GM18517 (cell line): ENCODE measurements at regions not wholly inside any gene's neighbourhood (a gene's known extent, or its start where the extent isn't known, plus 50 kb on each side); places are given as distances from the start of the nearest gene placed in this dataset.

Source experiments
- ATAC-seq: cut with Tn5 transposase; IDR thresholded peaks from one replicate; pipeline ENCODE4 v1.9.1; 2021; ENCODE audit warnings: mild to moderate bottlenecking, moderate library complexity; ENCODE audit not compliant: unreplicated experiment

DNA sequence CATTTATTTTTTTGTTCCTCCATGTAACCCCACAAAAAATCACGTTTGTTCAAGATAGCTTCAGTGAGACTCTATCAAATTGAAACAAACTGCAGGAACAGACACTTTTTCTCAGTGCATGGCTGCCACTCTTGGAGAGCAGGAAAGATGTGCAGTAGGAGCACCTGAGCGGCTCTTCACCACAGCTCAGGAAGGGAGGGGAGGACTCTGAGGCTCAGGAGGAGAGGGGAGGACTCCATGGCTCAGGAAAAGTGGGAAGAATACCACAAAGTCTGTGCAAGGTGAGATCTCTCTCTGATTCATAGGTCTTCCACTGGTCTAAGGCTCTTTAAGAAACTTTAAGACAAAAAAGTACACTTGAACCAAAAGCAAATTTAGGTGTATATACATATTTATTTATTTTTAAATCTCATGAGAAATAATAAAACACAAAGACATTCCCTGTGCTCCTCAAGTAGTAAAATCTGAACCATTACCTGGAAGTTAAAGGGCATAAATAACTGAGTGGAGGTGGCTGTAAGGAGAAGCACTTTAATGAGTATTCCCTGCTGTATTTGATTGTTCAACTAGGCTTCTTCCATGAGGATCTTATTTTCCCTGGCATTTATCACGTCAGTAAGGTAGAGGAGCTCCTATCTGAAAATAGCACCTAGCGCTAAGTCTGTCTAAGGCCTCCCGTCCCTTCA, 69.2 kb upstream of the CCN6 start:
- ATAC-seq, result no peak

DNA sequence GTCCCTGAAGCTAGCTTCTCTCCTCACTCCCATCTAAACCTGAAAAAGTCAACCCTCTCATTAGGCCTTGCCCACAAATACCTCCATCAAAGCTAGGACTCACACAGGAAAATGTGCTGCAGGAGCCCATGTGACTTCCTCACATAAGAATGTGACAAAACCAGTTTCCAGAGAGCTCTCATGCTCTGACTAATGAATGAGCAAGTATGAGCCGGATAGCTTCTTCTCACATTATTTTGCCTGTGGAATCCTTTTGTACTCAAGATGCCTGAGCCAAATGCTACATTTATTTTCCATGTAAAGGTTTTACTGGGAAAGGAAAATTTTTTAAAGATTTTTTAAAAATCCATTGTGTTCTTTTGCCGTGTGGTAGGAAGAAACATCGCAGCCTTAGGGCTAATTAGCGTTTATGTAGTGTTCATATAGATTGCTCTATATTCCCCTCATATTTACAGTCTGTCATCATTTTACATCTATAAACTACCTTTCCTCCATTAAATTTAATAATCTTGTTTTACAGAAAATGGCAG, 68.6 kb upstream of the CCN6 start:
- ATAC-seq, result no peak

DNA sequence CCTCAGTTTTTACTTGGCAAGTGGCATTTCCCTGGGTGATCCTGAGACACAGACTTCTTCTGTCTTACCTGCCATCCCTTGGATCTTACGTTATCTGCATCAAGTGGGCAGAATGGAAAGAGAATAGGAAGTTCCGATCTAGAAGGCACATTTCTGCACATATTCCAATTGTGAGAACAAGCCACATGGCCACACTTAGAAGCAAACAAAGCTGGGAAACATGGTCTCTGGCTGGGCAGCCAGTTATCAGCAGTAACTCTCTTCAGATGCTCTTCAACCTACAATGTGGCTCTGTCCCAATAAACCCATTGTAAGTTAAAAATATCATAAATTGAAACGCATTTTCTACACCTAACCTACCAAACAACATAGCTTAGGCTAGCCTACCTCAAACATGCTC, 67.3 kb upstream of the CCN6 start:
- ATAC-seq, result no peak

DNA sequence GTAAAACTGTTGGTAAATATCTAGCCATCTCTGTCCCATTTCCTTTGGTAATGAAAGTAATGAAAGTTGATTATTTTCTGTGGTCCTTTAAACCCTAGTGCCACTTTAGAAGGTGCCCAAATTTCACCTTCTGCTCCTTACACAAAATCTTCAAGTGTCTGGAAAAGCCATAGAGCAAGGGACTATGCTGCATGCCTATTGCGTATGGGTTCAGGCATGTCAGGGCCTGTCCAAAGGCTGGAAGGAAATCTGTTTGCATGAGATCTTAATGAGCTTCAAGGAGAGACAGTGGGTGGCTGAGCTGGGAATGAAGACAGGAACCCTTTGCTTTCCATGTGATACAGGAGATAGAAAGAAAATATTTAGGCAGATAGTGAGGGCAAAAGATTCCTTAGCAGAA, 66.6 kb upstream of the CCN6 start:
- no peak for ATAC-seq

DNA sequence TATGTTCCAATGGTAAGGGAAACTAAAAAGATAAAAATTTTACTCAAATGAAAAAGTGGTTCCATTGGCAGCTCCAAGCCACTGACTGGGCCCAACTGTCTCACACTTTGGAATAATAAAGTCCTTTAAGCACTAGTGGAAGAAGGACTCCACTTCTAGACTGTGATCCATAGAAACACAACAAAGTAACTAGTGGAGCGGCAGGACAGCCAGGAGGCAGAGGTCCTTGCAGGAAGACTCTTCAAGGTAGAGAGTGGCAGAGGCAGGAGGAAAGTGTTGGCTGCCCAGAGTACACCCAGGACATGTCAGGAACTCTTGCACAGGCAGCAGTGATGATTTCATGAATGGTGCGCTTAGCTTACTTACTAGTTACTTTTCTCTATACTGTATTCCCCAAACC, 65.0 kb upstream of the CCN6 start:
- no peak for ATAC-seq

DNA sequence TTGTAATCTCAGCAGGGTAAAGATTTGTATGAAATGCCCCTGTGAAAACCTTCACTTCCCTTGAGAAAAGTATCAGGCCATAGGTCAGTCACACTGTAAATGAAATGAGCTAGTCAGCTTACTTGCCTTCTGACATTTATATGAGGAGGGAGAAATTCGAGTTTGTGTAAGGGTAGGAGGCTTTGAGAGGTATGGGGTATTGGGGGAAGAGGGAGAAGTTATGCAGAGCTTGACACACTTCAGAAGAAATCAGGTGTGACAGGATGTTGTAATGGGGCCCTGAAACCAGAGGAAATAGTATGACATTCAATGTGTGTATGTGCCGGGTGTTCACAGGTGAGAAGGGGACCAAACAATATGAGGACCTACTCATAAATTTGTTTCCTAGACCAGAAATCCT, 64.2 kb upstream of the CCN6 start:
- ATAC-seq, result no peak

DNA sequence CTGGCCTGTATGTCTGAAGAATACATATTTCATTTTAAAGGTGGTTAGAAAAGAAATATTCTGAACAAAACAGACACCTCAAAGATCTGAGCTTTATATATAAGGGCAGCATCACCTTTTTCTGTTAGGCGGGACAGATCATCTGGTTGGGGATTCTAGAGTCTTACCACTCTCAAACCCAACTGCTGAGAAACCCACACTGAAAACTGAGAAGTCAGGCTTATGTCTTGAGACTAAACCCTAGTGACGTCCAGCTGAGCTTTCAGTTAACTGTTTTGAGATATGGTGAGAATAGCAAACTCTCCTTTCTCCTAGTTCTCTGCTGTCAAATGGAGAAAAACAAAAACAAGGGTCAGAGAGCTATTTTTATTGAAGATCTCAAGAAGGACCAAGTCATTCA, 63.7 kb upstream of the CCN6 start:
- ATAC-seq, result no peak

DNA sequence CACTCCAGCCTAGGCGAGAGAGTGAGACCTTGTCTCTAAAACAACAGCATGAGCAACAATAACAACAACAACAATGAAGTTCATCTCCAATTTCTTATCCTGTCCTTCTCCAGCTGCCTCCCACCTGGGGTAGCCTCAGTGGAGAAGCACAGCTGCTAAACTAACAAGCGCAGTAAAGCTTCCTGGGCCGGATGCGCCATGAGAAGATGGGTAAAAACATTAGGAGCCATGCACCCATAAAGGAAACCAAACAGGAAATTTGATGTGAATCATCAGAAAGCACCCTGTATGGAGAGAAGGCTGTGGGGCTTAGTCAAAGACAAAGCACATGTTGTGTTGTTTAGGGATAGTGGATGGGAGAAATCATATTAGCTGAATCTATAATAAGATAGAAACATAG, 61.1 kb upstream of the CCN6 start:
- ATAC-seq, result no peak

DNA sequence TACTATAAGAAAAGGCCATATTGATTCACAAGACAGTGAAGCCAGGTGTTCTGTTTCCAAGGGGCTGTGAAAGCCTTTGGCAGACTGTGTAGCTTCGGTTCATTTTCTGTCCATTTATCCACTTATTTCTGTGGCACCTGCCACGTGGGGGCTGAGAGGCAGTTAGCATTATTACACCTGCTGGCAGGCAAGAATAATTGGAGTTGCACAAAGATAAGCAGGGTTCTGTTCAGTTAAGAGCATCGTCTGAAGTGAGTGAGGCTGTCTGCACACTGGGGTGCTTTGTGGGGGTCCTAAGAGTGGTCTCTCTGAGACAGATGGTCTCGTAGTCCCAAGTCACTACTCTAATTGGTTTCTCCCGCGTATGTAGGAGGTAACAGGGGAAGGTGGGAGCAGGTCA, 60.6 kb upstream of the CCN6 start:
- ATAC-seq, result no peak

DNA sequence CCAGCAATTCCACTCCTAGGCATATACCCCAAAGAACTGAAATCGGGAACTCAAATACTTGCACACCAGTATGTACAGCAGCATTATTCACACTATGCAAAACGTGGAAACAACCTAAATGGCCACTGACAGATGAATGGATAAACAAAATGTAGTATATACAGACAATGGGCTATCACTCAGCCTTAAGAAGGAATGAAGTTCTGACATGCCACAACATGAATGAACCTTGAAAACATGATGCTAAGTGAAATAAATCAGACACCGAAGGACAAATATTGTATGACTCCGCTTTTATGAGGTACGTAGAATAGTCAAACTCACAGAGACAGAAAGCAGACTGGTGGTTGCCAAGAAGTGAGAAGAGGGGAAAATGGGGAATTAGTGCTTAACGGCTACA, 59.1 kb upstream of the CCN6 start:
- ATAC-seq, result no peak

DNA sequence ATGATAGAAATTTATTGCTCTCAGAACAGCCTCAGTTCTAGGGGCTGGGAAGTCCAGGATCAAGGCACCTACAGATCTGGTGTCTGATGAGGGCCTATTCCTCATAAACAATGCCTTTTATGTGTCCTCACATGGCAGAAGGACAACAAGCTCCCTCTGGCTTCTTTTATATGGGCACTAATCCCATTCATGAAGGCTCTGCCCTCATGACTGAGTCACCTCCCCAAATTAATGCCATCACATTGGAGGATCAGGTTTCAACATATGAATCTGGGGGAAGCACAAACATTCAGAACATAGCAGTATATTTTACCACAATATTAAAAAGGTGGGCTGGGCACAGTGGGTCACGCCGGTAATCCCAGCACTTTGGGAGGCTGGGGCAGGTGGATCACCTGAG, 58.5 kb upstream of the CCN6 start:
- ATAC-seq, result no peak

DNA sequence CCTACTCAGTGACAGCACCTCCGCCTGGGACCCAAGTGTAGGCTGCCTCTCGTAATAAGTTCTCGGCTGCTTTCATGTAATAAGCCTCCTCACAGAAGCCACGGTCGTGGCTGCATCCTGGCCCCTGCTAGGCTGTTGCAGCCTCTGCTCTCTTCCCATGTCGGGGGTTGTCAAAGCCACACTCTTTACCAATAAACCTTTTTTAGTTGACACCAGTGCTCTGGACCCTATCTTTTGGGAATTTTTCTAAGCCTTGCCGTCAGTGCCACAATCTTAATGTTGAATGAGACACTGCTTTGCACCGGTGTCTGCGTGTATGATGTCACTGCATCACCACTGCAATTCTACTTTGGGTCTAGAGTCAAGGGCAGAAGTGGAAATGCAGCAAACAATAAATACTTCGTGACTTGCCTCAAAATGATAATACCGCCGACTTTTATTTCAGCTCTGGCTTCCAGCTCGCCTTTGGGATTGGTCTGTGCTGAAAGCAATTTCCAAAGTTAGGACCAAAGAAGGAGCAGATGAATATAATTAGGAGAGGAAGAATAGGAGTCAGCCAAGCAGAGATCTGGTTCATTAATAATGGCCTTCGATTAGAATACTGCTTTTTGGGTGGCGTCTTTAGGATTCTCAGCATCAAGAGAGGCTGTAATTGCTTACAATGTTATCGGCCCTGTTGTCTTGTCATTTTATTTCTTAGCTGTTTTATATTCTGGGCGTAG, 57.6 kb upstream of the CCN6 start:
- no peak for ATAC-seq

DNA sequence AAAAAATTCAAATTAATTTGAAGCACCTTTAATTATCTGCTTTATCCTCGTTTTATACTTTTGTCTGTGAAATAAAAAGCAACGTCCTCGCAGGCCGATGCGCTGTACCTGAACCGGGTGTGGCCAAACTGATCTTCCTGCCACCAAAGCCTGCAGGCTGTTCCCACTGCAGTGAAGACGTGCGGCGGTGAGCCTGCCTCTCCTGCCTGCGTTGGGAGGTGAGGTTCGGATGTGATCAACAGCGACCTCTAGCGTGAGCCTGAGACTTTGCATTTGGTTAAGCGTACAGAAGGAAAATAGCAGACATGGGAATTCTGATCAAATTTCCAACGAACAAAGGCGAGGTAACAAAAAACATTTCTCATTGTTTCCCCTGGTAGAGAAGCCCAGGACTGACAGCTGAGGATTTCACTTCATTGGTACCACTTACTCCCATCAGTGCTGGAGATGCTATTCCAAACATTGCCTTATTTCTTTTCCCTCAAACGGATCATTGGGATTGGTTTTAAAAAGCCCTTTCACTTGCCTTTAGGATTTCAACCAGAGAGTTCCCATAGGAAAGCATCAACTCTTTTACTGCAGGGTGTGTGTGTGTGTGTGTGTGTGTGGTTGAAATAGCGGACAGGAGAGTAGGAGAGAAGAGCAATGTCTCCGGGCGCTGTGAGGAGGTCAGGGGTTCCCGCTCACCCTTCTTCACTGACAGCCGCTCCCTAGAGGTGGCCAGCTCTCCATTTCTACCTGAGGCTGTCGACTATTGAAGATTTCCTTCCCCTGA, 56.6 kb upstream of the CCN6 start:
- peak; percentile 59 for ATAC-seq

DNA sequence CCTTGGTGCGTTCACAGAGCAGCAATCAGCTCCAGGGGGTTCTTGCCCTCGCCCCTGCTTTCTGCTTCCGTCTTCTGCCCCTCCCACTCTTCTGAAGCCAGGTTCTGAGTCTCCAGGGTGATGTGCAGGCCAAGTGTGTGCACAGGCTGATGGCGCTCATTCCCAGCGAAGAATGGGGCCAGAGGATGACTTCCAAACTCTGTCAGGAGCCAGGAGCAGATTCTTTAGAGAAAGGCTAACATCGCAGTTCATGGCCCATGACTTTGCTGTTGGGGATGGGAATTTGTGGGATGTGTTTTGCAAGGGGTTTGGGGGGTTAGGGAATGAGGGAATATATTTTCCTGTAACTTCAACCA, 56.1 kb upstream of the CCN6 start:
- ATAC-seq, result no peak

DNA sequence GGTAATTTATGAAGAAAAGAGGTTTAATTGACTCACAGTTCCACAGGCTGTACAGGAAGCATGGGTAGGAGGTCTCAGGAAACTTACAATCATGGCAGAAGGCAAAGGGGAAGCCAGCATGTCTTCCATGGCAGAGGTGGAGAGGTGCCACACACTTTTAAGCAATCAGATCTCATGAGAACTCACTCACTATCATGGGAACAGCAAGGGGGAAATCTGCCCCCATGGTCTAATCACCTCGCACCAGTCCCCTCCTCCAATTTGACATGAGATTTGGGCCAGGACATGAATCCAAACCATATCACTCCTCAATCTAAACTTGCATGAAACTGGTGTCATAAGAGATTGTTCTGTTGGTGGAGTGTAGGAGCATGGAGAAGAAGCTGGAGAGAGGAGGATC, 51.6 kb upstream of the CCN6 start:
- ATAC-seq, result no peak
